ENCODE measurements at regions not wholly inside any gene's neighbourhood (a gene's known extent, or its start where the extent isn't known, plus 50 kb on each side); places are given as distances from the start of the nearest gene placed in this dataset.

DNA sequence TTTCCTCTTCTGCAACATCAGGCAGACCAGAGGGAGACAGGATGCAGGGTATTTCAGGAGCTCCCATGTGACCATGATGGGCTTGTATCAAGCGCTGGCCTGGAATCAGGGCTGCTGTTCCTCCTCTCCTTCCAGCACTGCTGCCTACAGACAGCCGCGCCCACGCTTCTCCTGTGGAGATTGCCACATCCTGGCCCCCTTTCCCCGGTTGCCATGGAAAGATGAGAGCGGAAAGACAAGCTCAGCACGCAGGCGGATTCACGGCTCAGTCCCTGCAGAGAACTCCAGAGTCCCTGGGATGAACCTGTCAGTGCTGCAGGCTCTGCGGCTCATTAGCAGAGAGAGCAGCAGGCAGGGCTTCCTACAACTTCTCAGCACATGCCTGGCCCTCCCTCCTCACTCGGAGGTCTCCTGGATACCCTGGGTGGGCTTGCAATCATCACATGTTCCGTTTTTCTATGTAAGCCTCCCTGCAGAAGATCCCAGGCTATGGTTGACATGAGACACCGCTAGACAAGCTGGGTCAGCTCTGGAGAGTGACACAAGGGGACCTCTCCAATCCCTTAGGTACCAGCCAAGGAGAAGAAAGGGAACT, 497.8 kb upstream of the MYT1L start:
- DNase-seq (no peak), ATAC-seq (ENCODE audit: low FRiP score in 2 of 2) (no peak)
- no peaks in the 10 kb centered on the region for H3K36me3 ChIP-seq
- H3K4me1 ChIP-seq: no peaks in the 10 kb centered on the region
- H3K27me3 ChIP-seq: no peaks in the 10 kb centered on the region
- TF ChIP-seq POLR2A (IDR thresholded peaks at IDR 0.05) (no peak), CTCF (IDR thresholded peaks at IDR 0.05) (no peak), POLR2AphosphoS5 (IDR thresholded peaks at IDR 0.05) (no peak), EP300 (IDR thresholded peaks at IDR 0.05) (no peak)
- H3K27ac ChIP-seq: no peak overlapping the region
- H3K9me3 ChIP-seq: peaks cover 0 to 5% (median 0%) of the 10 kb centered on the region in 4 donors
- 72 to 76% methylated on average over 13 of the region's 13 CpGs for WGBS, 2 donors
- no peak overlapping the region for H3K4me3 ChIP-seq

- Histone ChIP-seq H3K36me3 (no peaks in the 10 kb centered on the region), H3K4me3 (no peak overlapping the region), H3K27ac (no peak overlapping the region), H3K4me1 (no peaks in the 10 kb centered on the region), H3K27me3 (no peaks in the 10 kb centered on the region), H3K9me3 (peaks cover 0 to 5% (median 0%) of the 10 kb centered on the region in 4 donors)
- WGBS, 2 donors: 85 to 91% methylated on average over 7 to 8 of the region's 8 CpGs
- peak in 1 of 2 donors; percentile 11 for DNase-seq
- TF ChIP-seq CTCF (IDR thresholded peaks at IDR 0.05) (no peak), POLR2AphosphoS5 (IDR thresholded peaks at IDR 0.05) (no peak), POLR2A (IDR thresholded peaks at IDR 0.05) (no peak), EP300 (IDR thresholded peaks at IDR 0.05) (no peak)
- no peak for ATAC-seq (ENCODE audit: low FRiP score in 2 of 2)
These were observed 496.7 kb upstream of the MYT1L start for GRCh38 chr2:2827761-2828221.

DNA sequence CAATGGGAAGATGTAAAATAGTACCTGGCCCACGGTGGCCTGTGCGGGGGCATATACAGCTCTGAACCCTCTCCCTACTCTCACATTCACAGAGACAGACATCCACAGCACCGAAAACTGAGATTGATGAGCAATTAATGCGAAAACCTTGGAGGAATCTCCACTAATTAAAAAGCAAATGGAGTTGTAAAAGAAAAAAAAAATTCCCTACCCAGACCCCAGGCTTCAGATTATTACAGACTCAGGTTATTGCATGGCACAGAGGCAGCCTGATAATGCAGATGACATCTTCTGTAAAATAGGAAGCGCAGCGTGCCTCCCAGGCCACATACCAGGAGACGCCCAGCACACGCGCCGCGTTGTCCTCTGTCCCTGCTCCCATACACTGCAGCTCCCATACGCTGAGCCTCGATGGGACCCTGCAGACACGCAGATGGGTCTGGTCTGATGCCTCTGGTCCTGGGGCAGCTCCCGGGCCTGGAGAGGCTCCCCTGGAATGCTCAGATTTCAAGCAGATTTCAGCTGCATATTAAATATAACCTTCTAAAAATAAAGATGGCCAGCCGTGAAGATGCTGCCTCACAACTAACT, 496.1 kb upstream of the MYT1L start:
- DNase-seq (peak; percentile 14 to 53), ATAC-seq (ENCODE audit: low FRiP score in 2 of 2) (no peak)

DNA sequence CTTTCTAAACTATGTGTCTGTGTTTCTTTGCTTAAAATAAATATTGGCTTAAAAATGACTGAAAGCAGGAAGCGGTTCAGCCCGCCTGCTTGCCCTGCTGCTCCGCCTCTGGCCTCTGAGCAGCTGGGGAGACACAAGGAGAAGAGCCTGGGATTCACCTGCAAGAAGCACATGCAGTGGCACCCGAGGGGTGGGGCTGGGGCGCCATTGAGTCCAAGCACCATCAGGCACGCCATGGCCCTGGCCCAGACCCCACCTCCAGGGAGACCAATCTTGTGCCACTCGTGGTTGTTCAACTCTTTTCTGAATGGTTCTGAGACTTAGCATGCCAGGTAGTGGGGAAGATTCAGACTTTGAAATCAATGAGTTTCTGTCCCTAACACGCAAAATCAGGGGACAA, 495.5 kb upstream of the MYT1L start:
- no peaks in the 10 kb centered on the region for H3K36me3 ChIP-seq
- H3K27ac ChIP-seq: no peak overlapping the region
- H3K4me1 ChIP-seq: no peaks in the 10 kb centered on the region
- ATAC-seq (ENCODE audit: low FRiP score in 2 of 2) (no peak), DNase-seq (peak in 1 of 2 donors; percentile 44)
- 60 to 68% methylated on average over 4 to 8 of the region's 8 CpGs for WGBS, 2 donors
- H3K9me3 ChIP-seq: peaks cover 0 to 5% (median under 1%) of the 10 kb centered on the region in 4 donors
- H3K4me3 ChIP-seq: no peak overlapping the region
- H3K27me3 ChIP-seq: no peaks in the 10 kb centered on the region
- TF ChIP-seq EP300 (IDR thresholded peaks at IDR 0.05) (no peak), POLR2AphosphoS5 (IDR thresholded peaks at IDR 0.05) (no peak), POLR2A (IDR thresholded peaks at IDR 0.05) (no peak), CTCF (IDR thresholded peaks at IDR 0.05) (no peak)

More for the DNA sequence above, 496.1 kb upstream of the MYT1L start:
- 86 to 88% methylated on average over 16 of the region's 16 CpGs for WGBS, 2 donors
- TF ChIP-seq POLR2A (IDR thresholded peaks at IDR 0.05) (no peak), EP300 (IDR thresholded peaks at IDR 0.05) (no peak), POLR2AphosphoS5 (IDR thresholded peaks at IDR 0.05) (no peak), CTCF (IDR thresholded peaks at IDR 0.05) (no peak)
- Histone ChIP-seq H3K27ac (no peak overlapping the region), H3K36me3 (no peaks in the 10 kb centered on the region), H3K27me3 (no peaks in the 10 kb centered on the region), H3K9me3 (peaks cover 0 to 5% (median 0%) of the 10 kb centered on the region in 4 donors), H3K4me3 (no peak overlapping the region), H3K4me1 (no peaks in the 10 kb centered on the region)

DNA sequence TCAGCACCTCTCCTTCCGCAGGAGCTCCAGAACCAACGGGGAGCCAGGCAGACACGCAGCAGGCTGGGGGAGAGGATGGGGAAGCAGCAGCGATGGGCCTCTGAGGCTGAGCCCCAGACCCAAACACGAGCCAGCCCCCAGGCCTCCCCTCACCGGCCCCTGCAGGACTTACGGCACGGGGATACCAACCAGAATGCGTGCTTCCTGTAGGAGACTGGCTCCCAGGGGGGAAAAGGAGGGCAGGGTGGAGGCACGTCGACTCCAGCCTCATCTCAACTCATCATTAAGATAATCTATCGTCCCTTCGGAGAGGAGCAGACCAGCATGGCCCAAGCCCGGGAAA, 495.1 kb upstream of the MYT1L start:
- 57 to 59% methylated on average over 12 to 14 of the region's 14 CpGs for WGBS, 2 donors
- TF ChIP-seq EP300 (IDR thresholded peaks at IDR 0.05) (no peak), POLR2A (IDR thresholded peaks at IDR 0.05) (no peak), CTCF (IDR thresholded peaks at IDR 0.05) (no peak), POLR2AphosphoS5 (IDR thresholded peaks at IDR 0.05) (no peak)
- H3K9me3 ChIP-seq: peaks cover 0 to 5% (median 2%) of the 10 kb centered on the region in 4 donors
- no peak for ATAC-seq (ENCODE audit: low FRiP score in 2 of 2)
- no peaks in the 10 kb centered on the region for H3K4me1 ChIP-seq
- H3K36me3 ChIP-seq: no peaks in the 10 kb centered on the region
- no peak overlapping the region for H3K4me3 ChIP-seq
- no peak overlapping the region for H3K27ac ChIP-seq
- peak; percentile 15 to 55 for DNase-seq
- no peaks in the 10 kb centered on the region for H3K27me3 ChIP-seq
